LHCN-M2 (cell line): ENCODE measurements at regions not wholly inside any gene's neighbourhood (a gene's known extent, or its start where the extent isn't known, plus 50 kb on each side); places are given as distances from the start of the nearest gene placed in this dataset.
"Not testable (repeated sequence)": the region's sequence is repeated elsewhere in the genome, so short reads cannot be mapped to it uniquely, and the experiment has no call there.

ENCODE experiments used
- DNase-seq: peaks from one replicate; pipeline ENCODE4 v3.0.0-alpha.2; 2012; ENCODE audit warnings: low read depth

DNA sequence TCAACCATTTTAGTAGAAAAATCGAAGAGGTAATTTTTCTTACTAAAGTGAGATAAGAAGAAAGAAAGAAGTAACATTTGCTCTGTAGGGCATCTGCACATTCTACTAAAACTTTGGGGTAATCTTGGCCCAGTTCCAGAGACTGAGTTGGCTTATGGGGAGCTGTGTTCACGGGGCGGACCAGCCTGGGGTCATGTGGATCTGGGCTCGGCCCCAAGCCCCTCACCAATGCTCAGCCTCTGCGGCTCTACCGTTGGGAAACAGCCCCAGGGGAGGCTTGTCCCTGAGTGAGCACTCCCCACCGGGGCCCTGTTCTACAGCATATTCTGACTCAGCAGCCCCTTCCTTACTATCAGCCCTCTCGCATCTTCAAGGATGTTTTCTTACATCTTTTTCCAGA lies 132.3 kb downstream of the RTP5 start:
- DNase-seq = no peak

DNA sequence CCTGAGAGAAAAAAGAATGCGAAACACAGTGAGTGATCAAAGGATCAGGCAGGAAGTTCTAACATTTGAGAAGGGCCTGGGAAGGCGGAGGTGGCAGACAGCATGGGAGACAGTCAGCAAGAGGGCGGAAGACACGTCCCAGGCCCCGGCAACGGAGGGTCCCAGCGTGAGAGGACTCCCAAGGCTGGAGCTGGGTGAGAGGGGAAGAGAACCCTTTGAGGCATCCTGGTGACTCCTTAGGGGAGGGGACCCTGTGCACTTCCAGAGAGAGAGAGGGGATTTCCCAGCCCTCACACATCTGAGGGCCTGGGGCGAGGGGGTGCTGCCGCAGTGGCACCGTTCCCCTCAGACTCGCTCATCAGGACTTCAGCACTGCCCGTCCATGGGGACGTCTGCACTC lies 133.4 kb downstream of the RTP5 start:
- DNase-seq = no peak

DNA sequence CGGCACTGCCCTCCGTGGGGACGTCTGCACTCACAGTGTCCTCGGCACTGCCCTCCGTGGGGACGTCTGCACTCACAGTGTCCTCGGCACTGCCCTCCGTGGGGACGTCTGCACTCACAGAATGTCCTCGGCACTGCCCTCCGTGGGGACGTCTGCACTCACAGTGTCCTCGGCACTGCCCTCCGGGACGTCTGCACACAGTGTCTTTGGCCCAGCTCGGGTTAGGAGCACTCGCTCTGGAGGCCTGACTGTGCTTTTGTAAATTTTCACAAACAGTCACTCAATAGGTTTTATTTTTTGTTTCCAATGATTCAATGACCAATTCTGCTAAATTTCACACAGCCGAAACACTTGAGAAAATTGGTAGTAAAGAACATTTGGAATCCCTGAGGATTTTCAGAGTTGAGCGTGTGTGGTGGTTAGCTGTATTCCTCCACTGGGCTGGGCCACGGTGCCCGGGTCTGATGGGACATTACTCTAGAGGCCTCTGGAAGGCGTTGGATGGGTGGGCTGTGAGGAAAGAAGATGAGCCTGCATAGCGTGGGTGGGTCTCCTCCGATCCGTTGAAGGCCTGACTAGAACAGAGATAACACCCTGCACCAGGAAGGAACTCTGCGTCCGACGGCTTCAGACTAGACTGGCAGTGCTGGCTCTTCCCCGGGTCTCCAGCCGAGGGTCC lies 134.8 kb downstream of the RTP5 start:
- no peak for DNase-seq

DNA sequence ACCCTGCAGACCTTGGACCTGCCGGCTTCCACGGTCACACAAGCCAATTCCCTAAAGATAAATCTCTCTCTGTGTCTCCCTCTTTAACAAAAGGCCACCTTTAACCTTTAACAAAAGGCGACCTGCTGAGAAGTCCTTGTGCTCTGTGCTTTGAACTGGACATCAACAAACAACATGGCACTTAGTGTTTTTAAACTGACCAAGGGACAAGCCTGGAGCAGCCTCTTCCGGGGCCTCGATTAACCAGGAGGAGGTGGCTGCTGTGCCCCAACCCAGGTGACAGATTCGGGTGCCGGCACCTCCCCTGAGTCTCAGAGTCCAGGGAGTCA lies 135.3 kb downstream of the RTP5 start:
- DNase-seq = no peak

DNA sequence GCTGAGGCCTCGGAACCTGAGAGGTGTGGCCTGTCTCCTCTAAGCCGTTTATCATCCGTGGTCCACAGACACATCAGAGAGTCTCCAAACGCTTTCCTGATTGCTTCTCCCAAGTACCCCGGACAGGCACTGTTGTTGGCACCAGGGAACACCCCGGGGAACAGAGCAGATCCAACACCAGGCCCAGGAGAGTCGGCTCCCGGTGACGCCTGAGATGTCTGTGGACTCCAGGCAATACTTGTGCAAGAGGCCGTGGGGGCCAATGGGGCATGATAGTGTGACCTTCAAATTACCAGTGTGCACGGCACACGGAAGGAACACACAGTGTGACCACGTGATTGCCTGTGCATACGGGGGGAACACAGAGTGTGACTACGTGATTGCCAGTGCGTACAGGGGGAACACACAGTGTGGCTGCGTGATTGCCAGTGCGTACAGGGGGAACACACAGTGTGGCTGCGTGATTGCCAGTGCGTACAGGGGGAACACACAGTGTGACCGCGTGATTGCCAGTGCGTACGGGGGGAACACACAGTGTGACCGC lies 136.6 kb downstream of the RTP5 start:
- not testable (repeated sequence) for DNase-seq

DNA sequence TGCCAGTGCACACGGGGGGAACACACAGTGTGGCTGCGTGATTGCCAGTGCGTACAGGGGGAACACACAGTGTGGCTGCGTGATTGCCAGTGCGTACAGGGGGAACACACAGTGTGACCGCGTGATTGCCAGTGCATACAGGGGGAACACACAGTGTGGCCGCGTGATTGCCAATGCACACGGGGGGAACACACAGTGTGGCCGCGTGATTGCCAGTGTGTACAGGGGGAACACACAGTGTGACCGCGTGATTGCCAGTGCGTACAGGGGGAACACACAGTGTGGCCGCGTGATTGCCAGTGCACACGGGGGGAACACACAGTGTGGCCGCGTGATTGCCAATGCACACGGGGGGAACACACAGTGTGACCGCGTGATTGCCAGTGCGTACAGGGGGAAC lies 139.4 kb downstream of the RTP5 start:
- DNase-seq = not testable (repeated sequence)

DNA sequence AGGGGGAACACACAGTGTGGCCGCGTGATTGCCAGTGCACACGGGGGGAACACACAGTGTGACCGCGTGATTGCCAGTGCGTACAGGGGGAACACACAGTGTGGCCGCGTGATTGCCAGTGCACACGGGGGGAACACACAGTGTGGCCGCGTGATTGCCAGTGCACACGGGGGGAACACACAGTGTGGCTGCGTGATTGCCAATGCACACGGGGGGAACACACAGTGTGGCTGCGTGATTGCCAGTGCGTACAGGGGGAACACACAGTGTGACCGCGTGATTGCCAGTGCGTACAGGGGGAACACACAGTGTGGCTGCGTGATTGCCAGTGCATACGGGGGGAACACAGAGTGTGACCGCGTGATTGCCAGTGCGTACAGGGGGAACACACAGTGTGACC lies 140.3 kb downstream of the RTP5 start:
- not testable (repeated sequence) for DNase-seq

DNA sequence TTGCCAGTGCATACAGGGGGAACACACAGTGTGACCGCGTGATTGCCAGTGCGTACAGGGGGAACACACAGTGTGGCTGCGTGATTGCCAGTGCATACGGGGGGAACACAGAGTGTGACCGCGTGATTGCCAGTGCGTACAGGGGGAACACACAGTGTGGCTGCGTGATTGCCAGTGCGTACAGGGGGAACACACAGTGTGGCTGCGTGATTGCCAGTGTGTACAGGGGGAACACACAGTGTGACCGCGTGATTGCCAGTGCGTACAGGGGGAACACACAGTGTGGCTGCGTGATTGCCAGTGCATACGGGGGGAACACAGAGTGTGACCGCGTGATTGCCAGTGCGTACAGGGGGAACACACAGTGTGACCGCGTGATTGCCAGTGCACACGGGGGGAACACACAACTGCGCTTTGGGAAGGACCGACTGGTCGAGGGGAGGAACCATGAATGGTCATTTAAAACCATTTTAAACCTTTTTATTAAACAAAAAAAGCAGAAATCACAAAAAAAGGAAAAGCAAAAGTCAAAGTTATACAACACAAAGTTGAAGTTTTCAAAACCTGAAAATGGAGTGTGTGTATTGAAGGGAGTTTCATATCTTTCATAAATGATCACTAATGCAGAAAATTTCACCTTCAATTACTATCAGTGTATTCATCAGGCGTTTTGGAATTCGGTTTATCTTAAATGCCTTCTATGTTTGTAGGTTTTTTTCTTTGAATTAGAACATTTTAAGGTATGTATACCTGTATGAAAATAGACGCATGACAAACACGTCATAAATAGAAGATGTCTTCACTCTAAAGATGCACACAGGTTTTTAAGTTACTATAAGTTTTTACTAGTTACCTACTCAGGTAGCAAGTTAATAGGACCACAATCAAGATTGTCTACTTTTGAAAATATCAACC lies 141.0 kb downstream of the RTP5 start:
- peak; percentile 22 for DNase-seq

DNA sequence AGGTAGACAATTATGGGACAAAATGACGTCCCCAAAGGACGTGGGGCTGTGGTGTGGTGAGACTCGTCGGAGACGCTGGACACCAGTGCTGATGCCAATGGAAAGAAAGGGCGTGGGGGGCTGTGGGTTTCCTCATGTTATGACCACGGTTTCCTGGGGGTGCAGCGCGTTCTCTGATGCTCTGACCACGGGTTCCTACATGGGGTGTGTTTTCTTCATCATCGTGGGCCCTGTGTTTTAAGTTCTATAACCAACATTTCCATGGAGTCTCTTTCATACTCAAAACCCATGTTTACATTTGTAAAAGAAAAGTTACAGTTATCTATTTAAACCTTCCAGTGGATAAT lies 141.6 kb downstream of the RTP5 start:
- DNase-seq = no peak

DNA sequence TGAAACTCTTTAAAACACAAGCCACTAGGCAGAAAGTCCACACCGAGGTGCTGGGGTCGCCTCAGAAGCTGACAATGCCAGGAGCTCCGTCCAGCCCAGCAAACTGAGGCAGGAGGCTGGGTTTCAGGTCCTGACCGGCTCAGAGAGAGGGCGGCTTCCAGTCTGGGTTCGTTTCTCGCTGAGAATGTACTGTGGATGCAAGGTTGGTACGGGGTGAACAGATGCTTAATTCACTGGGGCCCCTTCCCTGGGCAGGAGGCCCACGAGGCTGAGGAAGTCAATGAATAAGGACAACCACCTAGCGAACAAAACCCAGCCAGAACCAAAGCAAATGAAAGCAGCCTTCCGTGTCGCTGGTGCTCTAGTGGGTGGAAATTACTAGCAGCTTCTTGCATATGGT lies 142.0 kb downstream of the RTP5 start:
- no peak for DNase-seq

DNA sequence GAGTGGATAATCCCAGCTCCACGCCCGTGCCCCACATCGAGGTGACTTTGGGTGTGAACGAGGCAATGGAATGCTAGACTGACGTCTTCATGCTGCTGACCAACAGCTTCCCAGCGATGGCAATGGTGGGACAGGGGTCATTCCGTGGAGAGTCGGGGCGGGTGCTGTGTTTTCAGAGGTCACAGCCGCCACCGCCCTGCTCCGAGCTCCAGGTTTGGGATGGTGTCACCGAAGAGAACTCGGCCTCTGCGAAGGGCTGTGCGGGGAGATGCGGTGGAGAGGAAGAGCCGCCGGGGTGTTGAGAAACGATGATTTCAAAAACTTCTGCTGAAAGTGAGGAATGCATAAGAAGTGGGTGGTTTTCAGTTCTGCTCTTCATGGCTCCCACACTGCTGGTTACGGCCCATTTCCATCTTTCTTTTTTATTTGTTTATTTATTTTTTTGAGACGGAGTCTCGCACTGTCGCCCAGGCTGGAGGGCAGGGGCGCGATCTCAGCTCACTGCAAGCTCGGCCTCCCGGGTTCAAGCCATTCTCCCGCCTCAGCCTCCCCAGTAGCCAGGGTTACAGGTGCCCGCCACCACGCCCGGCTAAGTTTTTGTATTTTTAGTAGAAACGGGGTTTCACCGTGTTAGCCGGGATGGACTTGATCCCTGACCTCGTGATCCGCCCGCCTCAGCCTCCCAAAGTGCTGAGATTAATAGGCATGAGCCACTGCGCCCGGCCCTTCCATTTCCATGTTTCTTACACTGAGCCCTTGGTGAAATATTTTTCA lies 142.6 kb downstream of the RTP5 start:
- DNase-seq = no peak

DNA sequence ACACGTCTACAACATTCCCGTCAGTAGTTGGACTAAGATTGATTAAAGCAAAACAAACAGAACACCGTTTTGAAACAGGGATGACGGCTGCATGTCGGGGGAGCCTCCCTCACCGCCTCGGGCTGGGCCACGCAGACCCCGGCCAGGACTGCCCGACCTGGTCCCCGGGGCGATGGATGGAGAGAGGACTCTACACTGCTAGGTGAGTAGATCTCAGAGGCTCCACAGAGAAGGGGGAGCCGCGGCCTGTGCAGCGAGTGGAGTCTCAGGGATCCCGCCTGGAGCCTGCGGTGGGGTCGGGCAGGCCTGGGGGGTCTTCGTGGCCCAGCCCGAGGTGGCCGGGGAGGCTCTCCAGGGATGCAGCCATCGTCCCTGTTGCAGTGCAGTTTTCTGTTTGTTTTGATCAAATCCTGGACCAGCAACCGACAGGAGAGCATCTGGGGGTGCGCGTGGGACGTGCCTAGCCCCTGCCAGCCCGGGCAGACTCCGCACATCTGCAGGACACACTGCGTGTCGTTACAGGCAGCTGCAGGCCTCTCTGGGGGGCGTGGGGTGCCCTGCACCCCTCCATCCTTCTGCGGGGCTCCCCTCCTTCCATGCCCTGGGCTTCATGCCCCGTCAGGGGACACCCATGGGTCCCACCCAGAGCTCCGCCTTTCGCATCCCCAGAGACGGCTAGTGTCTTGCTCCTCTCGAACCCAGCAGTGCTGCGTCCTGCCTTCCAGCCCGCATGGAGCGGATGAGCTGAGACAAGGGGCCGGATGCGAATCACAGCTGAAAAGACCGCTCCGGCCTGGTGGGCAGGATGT lies 143.6 kb downstream of the RTP5 start:
- DNase-seq = no peak

DNA sequence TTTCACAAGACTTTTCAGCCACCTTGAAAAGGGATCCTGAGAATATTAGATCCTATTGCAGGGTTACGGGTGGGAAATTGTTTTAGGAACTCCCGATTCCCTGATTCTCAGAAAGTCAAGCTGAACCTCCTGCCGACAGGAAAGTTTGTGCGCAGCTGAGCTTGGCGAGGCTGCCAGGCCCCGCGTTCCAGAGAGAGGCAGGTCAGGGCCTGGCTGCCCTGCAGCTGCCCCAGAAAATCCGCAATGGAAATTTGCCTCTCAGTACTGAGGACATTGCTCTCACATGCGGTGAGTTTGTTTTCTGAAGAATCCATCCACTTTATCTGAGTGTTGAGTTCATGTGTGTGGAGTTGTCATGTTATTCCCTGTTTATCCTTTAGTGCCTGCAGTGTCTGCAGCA lies 144.2 kb downstream of the RTP5 start:
- no peak for DNase-seq

DNA sequence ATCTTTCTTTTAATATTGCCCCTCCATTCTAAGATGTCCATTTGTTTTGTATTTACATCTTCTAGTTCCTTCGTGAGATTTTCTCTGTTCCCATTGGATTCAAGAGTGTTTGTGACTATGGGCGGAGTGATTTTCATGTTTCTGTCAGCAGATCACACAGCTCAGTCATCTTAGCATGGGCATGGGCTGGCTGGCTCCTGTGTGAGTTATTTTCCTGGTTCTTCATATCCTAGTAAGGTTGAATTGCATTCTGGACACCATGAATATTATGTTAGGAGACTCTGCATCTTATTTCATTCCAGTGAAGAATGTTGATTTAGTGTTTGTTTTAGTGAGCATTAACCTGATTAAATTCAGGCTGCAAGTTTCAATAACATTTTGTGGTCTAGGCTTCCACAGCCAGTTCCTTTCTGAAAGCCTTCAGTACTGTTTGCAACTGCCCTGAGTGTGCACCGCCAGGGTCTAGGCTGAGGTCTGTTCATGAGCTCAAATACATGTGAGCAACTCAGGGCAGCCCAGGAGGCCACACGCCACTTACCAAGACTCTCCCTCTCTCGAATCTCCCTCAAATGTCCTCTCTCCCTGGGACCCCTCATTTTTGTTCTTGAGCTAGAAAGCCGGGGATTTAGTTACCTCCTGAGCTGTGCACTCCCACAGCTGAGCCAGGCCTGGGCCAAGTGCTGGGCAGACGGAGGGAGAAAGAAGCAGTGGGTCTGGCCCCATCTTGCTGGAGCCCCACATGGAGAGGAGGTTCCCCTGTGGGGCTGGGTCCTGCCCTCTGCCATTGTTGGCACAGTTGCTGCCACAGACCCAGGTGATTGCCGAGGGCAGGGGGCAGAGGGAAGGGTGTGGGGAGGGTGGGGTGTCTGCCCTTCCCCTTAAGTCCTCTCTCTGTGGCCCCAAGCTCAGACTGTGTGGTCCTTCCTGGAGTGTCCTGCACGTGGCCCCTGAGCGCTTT lies 145.9 kb downstream of the RTP5 start:
- DNase-seq = no peak

DNA sequence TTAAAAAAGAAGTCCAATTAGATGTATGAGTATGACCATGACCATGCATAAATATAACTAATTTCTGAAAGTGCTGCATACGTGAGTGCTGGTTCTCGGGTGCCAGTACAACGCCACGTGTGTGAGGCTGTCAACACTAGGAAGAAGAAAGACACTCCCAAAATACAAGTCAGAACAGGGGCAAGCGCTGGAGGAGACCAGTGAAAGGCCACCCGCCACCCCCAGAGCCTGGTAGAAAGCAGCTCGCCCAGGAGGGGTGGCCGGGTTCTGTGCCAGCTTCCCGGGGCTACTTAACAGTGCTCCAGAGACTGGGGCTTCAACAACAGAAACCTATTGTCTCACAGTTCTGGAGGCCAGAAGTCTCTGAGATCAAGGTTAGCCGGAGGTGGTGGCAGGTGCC lies 147.6 kb downstream of the RTP5 start:
- DNase-seq = no peak

DNA sequence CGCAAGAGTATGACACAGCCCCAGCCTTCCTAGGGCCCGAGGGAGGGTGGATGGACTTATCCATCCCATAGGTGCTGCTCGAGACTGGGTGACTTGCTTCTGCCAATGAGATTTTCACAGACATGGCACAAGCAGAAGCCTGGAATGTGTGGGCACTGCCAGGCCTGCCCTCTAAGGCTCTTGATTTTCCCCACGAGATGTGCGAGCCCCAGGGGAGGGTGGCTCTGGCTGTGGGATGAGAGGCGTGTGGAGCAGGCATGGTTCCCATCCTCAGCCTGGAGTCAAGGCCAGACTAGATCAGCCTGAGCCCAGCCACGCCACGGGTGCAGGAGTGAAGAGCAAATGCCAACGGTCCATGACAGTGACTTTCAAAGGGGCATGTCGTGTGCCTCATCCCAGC lies 148.9 kb downstream of the RTP5 start:
- not testable (repeated sequence) for DNase-seq

DNA sequence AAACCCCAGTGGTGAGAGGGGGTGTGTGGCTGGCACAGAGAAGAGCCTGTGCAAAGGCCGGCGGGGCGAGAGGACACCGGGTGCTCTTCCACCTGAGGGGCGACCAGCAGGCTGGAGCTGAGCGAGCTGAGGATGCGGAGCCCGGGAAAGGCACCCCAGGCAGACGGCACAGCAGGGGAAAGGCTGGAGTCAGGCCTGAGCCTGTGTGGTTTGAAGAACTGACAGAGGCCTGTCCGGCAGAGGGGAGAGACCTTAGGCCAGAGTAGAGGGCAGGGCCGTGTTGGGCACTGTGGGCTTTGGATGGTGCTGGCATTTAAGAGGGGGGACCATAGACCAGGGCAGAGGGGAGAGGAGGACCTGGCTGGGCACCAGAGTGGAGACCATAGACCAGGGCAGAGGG lies 149.8 kb downstream of the RTP5 start:
- DNase-seq = no peak

DNA sequence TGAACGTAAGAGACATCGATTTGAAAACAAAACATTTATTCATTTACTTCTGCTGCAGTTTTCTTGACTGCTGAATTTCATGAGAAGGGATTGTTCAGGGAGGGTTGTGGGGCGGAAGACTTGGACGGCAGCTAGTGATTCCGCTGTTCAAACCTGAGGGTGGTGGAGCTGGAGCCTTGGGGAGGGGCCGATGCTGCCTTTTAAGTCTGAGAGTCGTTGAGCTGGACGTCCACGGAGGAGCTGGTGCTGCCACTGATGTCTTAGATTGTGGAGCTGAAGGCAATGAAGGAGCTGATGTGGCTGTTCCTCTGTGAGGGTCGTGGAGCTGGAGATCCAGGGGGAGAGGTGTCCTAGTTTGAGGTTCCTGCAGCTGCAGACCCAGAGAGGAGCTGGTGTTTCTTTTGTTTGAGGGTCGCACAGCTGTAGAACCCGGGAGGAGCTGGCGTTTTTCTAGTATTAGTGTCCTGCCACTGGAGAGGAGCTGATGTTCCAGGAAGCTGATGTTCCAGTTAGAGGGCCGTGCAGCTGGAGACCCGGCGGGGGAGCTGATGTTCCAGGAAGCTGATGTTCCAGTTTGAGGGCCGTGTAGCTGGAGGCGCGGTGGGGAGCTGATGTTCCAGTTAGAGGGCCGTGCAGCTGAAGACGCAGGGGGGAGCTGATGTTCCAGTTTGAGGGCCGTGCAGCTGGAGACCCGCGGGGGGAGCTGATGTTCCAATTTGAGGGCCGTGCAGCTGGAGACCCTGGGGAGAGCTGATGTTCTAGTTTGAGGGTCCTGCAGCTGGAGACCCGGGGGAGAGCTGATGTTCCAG lies 150.9 kb downstream of the RTP5 start:
- DNase-seq = peak; percentile 35

DNA sequence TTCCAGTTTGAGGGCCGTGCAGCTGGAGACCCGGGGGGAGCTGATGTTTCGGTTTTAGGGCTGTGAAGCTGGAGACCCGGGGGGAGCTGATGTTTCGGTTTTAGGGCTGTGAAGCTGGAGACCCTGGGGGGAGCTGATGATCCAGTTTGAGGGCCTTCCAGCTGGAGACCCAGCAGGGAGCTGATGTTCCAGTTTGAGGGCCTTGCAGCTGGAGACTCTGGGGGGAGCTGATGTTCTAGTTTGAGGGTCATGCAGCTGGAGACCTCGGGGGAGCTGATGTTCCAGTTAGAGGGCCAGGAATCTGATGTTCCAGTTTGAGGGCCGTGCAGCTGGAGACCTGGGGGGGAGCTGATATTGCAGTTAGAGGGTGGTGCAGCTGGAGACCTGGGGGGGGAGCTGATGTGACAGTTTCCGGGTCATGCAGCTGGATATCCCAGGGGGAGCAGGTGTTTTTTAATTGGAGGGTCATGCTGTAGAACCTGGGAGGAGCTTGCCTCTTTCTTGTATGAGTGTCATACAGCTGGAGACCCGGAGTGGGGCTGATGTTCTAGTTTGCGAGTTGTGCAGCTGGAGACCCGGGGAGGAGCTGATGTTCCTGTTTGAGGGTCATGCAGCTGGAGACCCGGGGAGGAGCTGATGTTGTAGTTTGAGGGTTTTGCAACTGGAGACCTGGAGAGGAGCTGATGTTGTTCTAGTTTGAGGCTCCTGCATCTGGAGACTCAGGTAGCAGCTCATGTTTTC lies 153.2 kb downstream of the RTP5 start:
- no peak for DNase-seq
